Chondrocyte (in vitro differentiated cells): ENCODE measurements at regions not wholly inside any gene's neighbourhood (a gene's known extent, or its start where the extent isn't known, plus 50 kb on each side); places are given as distances from the start of the nearest gene placed in this dataset.

ENCODE experiments used
- DNase-seq: peaks from one replicate; pipeline ENCODE4 v3.0.0; 2021; ENCODE audit warnings: mixed read lengths, low spot score
- H3K27ac Mint-ChIP-seq: one replicate; pipeline ENCODE4 v1.8.0; 2021; ENCODE audit warnings: mild to moderate bottlenecking, moderate library complexity, mixed read lengths; ENCODE audit not compliant: unreplicated experiment
- H3K27me3 Mint-ChIP-seq: 2 replicates; pipeline ENCODE4 v1.8.0; 2021; ENCODE audit warnings: low read depth, mixed read lengths
- H3K36me3 Mint-ChIP-seq: 2 replicates; pipeline ENCODE4 v1.8.0; 2021; ENCODE audit warnings: low read depth, mixed read lengths
- H3K4me1 Mint-ChIP-seq: 2 replicates; pipeline ENCODE4 v1.8.0; 2021; ENCODE audit warnings: low read depth, mild to moderate bottlenecking, mixed read lengths
- H3K4me3 Mint-ChIP-seq: one replicate; pipeline ENCODE4 v1.8.0; 2021; ENCODE audit warnings: mild to moderate bottlenecking, moderate library complexity, mixed read lengths; ENCODE audit not compliant: unreplicated experiment
- H3K9me3 Mint-ChIP-seq: 2 replicates; pipeline ENCODE4 v1.8.0; 2021; ENCODE audit warnings: low read depth, mixed read lengths
- CTCF ChIP-seq: fragments of 200-600 bp; sonication (generic); IDR thresholded peaks from 2 replicates; pipeline ENCODE4 v1.5.0; 2021; ENCODE audit warnings: antibody characterized with exemption, mild to moderate bottlenecking, moderate library complexity

- Mint-ChIP-seq H3K27ac (no peak overlapping the region), H3K36me3 (no peaks in the 10 kb centered on the region), H3K27me3 (no peaks in the 10 kb centered on the region), H3K4me1 (peaks cover 25% of the 10 kb centered on the region), H3K9me3 (no peaks in the 10 kb centered on the region), H3K4me3 (no peak overlapping the region)
- TF ChIP-seq CTCF = no peak
- no peak for DNase-seq
Observed at GRCh38 chr11:31881825-31882224, 70.7 kb upstream of the PAX6 start.

- TF ChIP-seq CTCF = no peak
- Mint-ChIP-seq H3K36me3 (no peaks in the 10 kb centered on the region), H3K9me3 (no peaks in the 10 kb centered on the region), H3K4me3 (no peak overlapping the region), H3K4me1 (peaks cover 34% of the 10 kb centered on the region), H3K27ac (no peak overlapping the region), H3K27me3 (no peaks in the 10 kb centered on the region)
- no peak for DNase-seq
Observed at GRCh38 chr11:31879681-31880080, 68.6 kb upstream of the PAX6 start.

- DNase-seq = no peak
- peaks cover 24% of the 10 kb centered on the region for H3K4me1 Mint-ChIP-seq
- H3K27me3 Mint-ChIP-seq = no peaks in the 10 kb centered on the region
- H3K4me3 Mint-ChIP-seq = no peak overlapping the region
- H3K27ac Mint-ChIP-seq = no peak overlapping the region
- no peak for TF ChIP-seq CTCF
- no peaks in the 10 kb centered on the region for H3K36me3 Mint-ChIP-seq
- no peaks in the 10 kb centered on the region for H3K9me3 Mint-ChIP-seq
Observed at GRCh38 chr11:31877863-31878262, 66.7 kb upstream of the PAX6 start.

DNA sequence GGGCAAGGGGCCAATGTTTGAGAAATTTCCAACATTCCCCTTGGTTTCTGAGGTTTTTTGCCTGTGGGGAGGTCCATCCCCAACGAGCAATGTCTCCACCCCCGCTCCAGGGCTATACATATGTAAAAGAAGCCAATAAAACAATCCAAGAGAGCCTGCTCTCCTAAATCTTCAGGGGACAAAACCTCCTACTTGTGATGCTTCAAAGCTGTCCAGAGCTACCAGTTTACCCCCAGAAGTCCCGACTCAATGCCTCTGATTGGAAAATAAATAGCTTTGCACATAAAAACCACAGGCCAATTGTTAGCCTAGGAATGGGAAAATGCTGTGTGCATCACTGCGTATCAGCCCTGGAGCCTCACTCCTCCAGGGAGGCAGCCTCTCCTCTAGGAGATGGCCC is 66.0 kb upstream of the PAX6 start:
- no peak for TF ChIP-seq CTCF
- no peak for DNase-seq
- Mint-ChIP-seq H3K27me3 (no peaks in the 10 kb centered on the region), H3K36me3 (no peaks in the 10 kb centered on the region), H3K4me1 (peaks cover 16% of the 10 kb centered on the region), H3K9me3 (no peaks in the 10 kb centered on the region), H3K27ac (no peak overlapping the region), H3K4me3 (no peak overlapping the region)

- H3K36me3 Mint-ChIP-seq = no peaks in the 10 kb centered on the region
- H3K27ac Mint-ChIP-seq = no peak overlapping the region
- DNase-seq = no peak
- H3K4me1 Mint-ChIP-seq = peaks cover 11% of the 10 kb centered on the region
- TF ChIP-seq CTCF = no peak
- no peaks in the 10 kb centered on the region for H3K9me3 Mint-ChIP-seq
- no peak overlapping the region for H3K4me3 Mint-ChIP-seq
- H3K27me3 Mint-ChIP-seq = peaks cover 2% of the 10 kb centered on the region
Observed at GRCh38 chr11:31875866-31876560, 64.9 kb upstream of the PAX6 start.
